HUES48 (cell line): ENCODE measurements at regions not wholly inside any gene's neighbourhood (a gene's known extent, or its start where the extent isn't known, plus 50 kb on each side); places are given as distances from the start of the nearest gene placed in this dataset.
"Not testable (repeated sequence)": the region's sequence is repeated elsewhere in the genome, so short reads cannot be mapped to it uniquely, and the experiment has no call there.

Source experiments
- H3K27ac ChIP-seq: one replicate; pipeline ENCODE4 v1.7.0; 2013; ENCODE audit warnings: low read depth, low read length, inconsistent platforms
- H3K27me3 ChIP-seq: 2 replicates; pipeline ENCODE4 v1.6.1; 2013; ENCODE audit warnings: mild to moderate bottlenecking, low read length; ENCODE audit not compliant: control insufficient read depth, insufficient read depth
- H3K36me3 ChIP-seq: 2 replicates; pipeline ENCODE4 v1.6.1; 2013; ENCODE audit warnings: low read length; ENCODE audit not compliant: control insufficient read depth, insufficient read depth
- H3K4me1 ChIP-seq: 2 replicates; pipeline ENCODE4 v1.6.1; 2013; ENCODE audit warnings: mild to moderate bottlenecking, low read length; ENCODE audit not compliant: control insufficient read depth, insufficient read depth
- H3K4me3 ChIP-seq: 2 replicates; pipeline ENCODE4 v1.5.1; 2013; ENCODE audit warnings: mild to moderate bottlenecking, low read depth, low read length
- H3K9ac ChIP-seq: 2 replicates; pipeline ENCODE4 v1.6.1; 2013; ENCODE audit warnings: mild to moderate bottlenecking, low read depth, low read length, moderate library complexity
- H3K9me3 ChIP-seq: 2 replicates; pipeline ENCODE4 v1.6.1; 2013; ENCODE audit warnings: low read length; ENCODE audit not compliant: control insufficient read depth, insufficient read depth

- no peaks in the 10 kb centered on the region; the same call in 1 of the 2 replicates for H3K27me3 ChIP-seq
- peaks cover 5% of the 10 kb centered on the region; the same call in 1 of the 2 replicates for H3K36me3 ChIP-seq
- no peak overlapping the region for H3K4me3 ChIP-seq
- H3K4me1 ChIP-seq = peaks cover 36% of the 10 kb centered on the region
- H3K9ac ChIP-seq = no peak overlapping the region
- H3K9me3 ChIP-seq = no peaks in the 10 kb centered on the region
- H3K27ac ChIP-seq = no peak overlapping the region
Observed at GRCh38 chr20:40280616-40281015, 408.4 kb downstream of the MAFB start.

DNA sequence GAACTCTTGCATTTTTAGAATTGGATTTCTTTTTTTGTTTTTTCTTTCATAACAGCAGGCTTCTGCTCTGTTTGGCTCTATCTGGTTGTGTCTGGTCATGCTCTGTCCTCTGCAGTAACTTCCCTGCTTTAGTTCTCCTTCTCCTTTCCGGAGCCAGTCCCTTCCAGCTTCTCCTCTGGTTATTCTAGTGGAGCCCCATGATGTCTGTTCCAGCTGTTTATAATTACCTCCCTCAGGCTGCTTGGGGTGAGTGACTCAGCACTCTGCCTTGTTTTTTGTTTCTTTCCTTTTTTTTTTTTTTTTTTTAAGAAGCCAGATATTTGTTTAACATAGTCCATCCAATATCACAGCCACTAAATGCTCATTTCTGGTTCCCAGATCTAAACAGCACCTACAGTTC is 409.6 kb downstream of the MAFB start:
- Histone ChIP-seq H3K9ac (no peak overlapping the region), H3K36me3 (peaks cover 10% of the 10 kb centered on the region), H3K4me3 (no peak overlapping the region), H3K9me3 (no peaks in the 10 kb centered on the region), H3K27ac (peak overlapping the region; percentile 52), H3K27me3 (no peaks in the 10 kb centered on the region; the same call in 1 of the 2 replicates), H3K4me1 (peaks cover 47% of the 10 kb centered on the region)

- Histone ChIP-seq H3K27me3 (no peaks in the 10 kb centered on the region), H3K9ac (no peak overlapping the region), H3K9me3 (no peaks in the 10 kb centered on the region), H3K4me1 (peaks cover 47% of the 10 kb centered on the region), H3K36me3 (peaks cover 10% of the 10 kb centered on the region), H3K4me3 (no peak overlapping the region), H3K27ac (peak overlapping the region; percentile 5)
Observed at GRCh38 chr20:40278673-40279072, 410.4 kb downstream of the MAFB start.

DNA sequence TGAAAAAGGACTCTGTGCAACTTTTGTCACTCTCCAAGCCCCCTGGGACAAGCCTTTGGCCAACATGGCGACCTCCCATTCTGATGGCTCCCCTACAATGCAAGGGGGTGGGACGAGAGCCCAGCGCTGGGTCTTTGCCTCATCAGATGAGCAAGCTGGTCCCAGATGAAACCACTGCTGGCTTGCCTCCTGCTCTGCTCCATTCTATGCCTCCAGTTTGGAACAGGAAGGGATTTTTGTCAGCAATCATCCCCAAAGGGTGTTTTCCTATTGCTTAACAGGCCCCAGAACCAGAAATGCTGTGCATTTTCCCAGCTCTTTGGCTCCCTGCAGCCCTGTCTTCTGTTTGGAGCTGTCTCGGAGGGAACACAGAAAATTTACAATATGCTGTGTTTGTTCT is 412.7 kb downstream of the MAFB start:
- Histone ChIP-seq H3K27me3 (no peaks in the 10 kb centered on the region), H3K4me1 (peaks cover 47% of the 10 kb centered on the region), H3K9ac (no peak overlapping the region), H3K4me3 (no peak overlapping the region), H3K36me3 (peaks cover 15% of the 10 kb centered on the region; the same call in 1 of the 2 replicates), H3K9me3 (no peaks in the 10 kb centered on the region), H3K27ac (no peak overlapping the region)

GRCh38 chr20:40275738-40276137 is 413.3 kb downstream of the MAFB start:
- Histone ChIP-seq H3K4me1 (peaks cover 47% of the 10 kb centered on the region), H3K9ac (peak overlapping the region; percentile 7; the same call in 1 of the 2 replicates), H3K27me3 (no peaks in the 10 kb centered on the region), H3K9me3 (no peaks in the 10 kb centered on the region), H3K27ac (no peak overlapping the region), H3K4me3 (0 out of 2 replicates have a peak overlapping the region, but pooled peaks have one; percentile 42), H3K36me3 (peaks cover 15% of the 10 kb centered on the region; the same call in 1 of the 2 replicates)

- Histone ChIP-seq H3K36me3 (peaks cover 15% of the 10 kb centered on the region; the same call in 1 of the 2 replicates), H3K27ac (peak overlapping the region; percentile 71), H3K4me3 (peak overlapping the region; percentile 42), H3K4me1 (peaks cover 47% of the 10 kb centered on the region), H3K9ac (peak overlapping the region; percentile 34; the same call in 1 of the 2 replicates), H3K9me3 (no peaks in the 10 kb centered on the region), H3K27me3 (no peaks in the 10 kb centered on the region)
Observed at GRCh38 chr20:40274912-40275533, 414.0 kb downstream of the MAFB start.

- not testable (repeated sequence) for H3K9me3 ChIP-seq, H3K27me3 ChIP-seq
- Histone ChIP-seq H3K4me3 (peak overlapping the region; percentile 63), H3K9ac (peak overlapping the region; percentile 72; the same call in 1 of the 2 replicates), H3K4me1 (peaks cover 30% of the 10 kb centered on the region), H3K36me3 (peaks cover 10% of the 10 kb centered on the region; the same call in 1 of the 2 replicates), H3K27ac (peak overlapping the region; percentile 51)
Observed at GRCh38 chr20:40269274-40269673, 419.8 kb downstream of the MAFB start.

DNA sequence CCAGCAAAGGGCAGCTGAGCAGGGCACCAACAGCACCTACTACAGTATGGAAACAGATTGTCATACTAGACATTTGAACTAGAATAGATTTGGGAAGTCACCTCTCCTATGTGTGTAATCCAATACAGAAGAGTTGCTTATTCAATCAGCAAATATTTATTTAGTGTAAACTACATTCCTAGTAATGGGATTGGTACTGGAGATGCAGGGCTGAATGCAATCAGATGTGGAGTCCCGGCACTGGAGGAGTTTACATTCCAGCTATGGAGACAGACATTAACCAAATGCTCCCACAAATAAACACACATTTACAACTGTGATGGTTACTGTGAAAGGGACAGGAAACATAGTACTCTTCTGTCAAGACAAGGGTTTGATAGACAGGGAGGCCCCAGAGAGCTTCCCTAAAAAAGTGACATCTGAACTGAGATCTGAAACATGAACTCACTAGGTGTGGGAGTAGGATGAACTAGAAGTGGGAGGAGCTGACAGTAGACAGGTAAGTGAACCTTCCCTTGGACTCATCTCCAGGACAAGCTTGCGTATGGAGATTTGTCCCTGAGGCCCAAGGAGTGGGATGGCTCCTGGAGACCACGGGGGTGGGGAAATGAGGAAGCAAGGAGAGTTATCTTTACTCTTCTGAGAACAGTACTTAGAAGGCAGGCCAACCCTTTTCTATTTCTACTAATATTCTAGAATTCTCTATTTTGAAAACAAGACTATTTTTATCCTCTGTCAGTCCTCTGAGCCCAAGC is 420.5 kb downstream of the MAFB start:
- Histone ChIP-seq H3K9ac (no peak overlapping the region; the same call in 1 of the 2 replicates), H3K4me3 (peak overlapping the region; percentile 53), H3K27me3 (no peaks in the 10 kb centered on the region), H3K9me3 (no peaks in the 10 kb centered on the region), H3K27ac (peak overlapping the region; percentile 72), H3K4me1 (peaks cover 30% of the 10 kb centered on the region), H3K36me3 (peaks cover 10% of the 10 kb centered on the region; the same call in 1 of the 2 replicates)

DNA sequence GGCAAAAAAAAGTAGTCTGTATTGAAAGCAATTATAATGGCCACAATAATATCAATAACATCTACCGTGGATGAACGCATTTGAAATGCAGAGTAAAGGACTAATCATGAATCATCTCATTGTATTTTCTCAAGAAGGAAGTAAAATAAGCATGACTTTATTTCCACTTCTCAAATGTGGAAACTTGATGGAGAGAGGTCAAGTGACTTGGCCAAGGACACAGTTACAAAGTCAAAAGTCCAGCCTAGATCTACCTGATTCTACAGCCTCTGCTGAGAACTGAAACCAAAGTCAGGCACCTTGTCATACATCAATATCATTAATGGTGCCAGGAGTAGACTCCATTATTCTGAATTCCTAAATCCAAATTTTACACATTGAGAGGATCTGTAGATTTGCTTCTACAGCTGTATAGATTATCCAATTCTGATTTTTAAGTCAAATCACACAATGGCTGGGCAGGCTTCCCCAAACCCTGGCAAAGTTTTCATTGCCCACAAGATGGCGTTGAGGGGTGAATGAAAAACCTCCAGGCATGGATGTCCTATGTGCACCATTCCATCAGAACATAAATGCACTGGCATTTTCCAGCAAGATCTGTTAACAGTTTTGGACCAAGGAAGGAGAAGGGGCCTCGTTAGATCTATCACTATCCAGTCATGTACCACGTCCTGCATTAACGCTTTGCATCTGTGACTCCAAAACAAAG is 423.1 kb downstream of the MAFB start:
- Histone ChIP-seq H3K4me1 (peaks cover 30% of the 10 kb centered on the region), H3K27ac (no peak overlapping the region), H3K9ac (no peak overlapping the region), H3K27me3 (no peaks in the 10 kb centered on the region), H3K36me3 (no peaks in the 10 kb centered on the region), H3K4me3 (no peak overlapping the region), H3K9me3 (no peaks in the 10 kb centered on the region)

DNA sequence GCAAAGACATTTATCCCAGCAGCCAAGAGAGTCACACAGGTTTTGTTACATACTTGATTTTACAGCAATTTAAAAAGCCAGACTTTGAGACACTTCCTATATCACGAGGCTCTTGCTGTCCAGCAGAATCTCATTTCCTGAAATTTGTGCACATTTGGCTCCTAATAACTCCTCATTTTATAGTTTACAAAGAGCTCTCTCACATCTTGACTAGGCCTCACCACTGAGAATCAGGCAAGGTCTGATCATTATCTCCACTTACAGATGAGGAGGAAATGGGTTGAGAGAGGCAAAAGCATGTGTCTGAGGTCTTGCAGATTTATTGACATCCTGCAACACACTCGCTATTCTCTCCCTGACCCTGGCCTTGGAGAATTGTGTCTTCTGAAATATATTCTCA is 426.8 kb downstream of the MAFB start:
- no peak overlapping the region for H3K9ac ChIP-seq

More for the DNA sequence above, 426.8 kb downstream of the MAFB start:
- H3K27me3 ChIP-seq = no peaks in the 10 kb centered on the region
- no peak overlapping the region for H3K27ac ChIP-seq
- peaks cover 18% of the 10 kb centered on the region for H3K4me1 ChIP-seq
- H3K9me3 ChIP-seq = no peaks in the 10 kb centered on the region
- H3K4me3 ChIP-seq = no peak overlapping the region
- H3K36me3 ChIP-seq = no peaks in the 10 kb centered on the region
